OCI-LY3 (cell line): ENCODE measurements at regions not wholly inside any gene's neighbourhood (a gene's known extent, or its start where the extent isn't known, plus 50 kb on each side); places are given as distances from the start of the nearest gene placed in this dataset.

ENCODE experiments used
- EZH2phosphoT487 ChIP-seq: fragments of 200-600 bp; shearing (Covaris generic); IDR thresholded peaks from 2 replicates; pipeline ENCODE4 v1.6.1; 2018; ENCODE audit warnings: antibody characterized with exemption, mixed run types, low read depth
- TF ChIP-seq, protein P1 (sequence below): fragments of 200-600, 300-600 bp; sonication (generic); IDR thresholded peaks from 2 replicates; pipeline ENCODE4 v1.5.1; 2014; ENCODE audit warnings: antibody characterized with exemption, low read length, low read depth

DNA sequence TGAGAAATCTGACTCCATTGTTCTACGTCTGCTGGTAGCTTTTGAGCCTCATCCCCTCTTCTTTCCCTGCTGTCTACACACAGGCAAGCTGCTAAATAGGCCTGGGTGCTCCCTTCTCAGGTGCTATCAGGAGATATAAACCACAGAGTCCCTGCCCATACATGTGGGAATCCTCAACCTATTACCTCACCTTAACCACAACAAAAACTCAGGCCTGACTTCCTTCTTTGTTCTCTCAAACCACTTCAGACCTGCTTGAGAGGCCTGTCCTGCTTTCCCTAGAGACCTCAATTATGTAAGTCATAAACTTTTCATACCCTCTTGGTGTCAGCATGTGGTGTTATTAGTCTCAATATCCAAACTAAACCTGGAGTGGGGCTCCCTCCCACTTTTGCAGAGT, 75.0 kb upstream of the MAGI2 start:
- TF ChIP-seq, protein P1, sequence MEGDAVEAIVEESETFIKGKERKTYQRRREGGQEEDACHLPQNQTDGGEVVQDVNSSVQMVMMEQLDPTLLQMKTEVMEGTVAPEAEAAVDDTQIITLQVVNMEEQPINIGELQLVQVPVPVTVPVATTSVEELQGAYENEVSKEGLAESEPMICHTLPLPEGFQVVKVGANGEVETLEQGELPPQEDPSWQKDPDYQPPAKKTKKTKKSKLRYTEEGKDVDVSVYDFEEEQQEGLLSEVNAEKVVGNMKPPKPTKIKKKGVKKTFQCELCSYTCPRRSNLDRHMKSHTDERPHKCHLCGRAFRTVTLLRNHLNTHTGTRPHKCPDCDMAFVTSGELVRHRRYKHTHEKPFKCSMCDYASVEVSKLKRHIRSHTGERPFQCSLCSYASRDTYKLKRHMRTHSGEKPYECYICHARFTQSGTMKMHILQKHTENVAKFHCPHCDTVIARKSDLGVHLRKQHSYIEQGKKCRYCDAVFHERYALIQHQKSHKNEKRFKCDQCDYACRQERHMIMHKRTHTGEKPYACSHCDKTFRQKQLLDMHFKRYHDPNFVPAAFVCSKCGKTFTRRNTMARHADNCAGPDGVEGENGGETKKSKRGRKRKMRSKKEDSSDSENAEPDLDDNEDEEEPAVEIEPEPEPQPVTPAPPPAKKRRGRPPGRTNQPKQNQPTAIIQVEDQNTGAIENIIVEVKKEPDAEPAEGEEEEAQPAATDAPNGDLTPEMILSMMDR, result no peak
- TF ChIP-seq EZH2phosphoT487, result no peak
